HTR-8/SVneo (cell line): ENCODE measurements at regions not wholly inside any gene's neighbourhood (a gene's known extent, or its start where the extent isn't known, plus 50 kb on each side); places are given as distances from the start of the nearest gene placed in this dataset.

Experiments
- DNase-seq: peaks from one replicate; pipeline ENCODE4 v3.0.0; 2011; ENCODE audit warnings: low spot score, mixed read lengths; ENCODE audit not compliant: insufficient read length
- FAIRE-seq: peaks from 2 replicates; lab custom pipeline; 2011; peaks lifted over from hg19 to GRCh38; lab: Jason Lieb, UNC

GRCh38 chr2:157194097-157194688, 63.3 kb upstream of the GALNT5 start:
- DNase-seq (peak; percentile 33), FAIRE-seq (no peak)

DNA sequence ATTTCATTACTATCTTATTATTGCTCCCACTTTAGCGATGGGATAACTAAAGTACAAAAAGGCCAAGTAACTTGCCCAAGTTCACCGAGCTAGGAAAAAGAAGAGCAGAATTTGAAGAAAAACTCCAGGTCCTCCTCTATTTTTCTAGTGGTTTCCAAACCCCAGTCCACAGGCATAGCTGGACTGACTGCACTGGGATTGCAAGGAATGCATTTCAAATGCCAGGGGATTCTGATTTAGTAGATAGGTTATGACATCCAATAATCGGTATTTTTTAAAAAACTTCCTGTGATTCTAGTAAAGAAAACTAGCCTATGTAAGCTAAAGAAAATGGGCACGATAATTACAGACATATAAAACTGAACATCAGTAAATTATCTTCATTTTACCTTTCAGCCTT, 62.7 kb upstream of the GALNT5 start:
- FAIRE-seq (no peak), DNase-seq (no peak)

- no peak for FAIRE-seq
Observed at GRCh38 chr2:157196956-157197355, 60.5 kb upstream of the GALNT5 start.

DNA sequence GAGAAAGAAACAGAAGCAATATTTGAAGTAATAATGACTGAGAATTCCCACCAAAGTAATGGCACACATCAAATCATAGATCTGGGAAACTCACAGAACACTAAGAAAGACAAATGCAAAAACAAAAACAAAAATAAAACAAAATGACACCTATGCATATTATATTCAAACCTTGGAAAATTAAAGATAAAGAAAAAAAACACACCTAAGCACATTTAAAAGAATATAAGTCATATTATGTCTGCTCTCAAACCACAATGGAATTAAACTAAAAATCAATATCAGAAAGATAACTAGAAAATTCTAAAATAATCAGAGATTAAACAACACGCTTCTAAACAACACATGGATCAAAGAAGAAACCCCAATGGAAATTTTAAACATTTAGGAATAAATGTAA, 59.7 kb upstream of the GALNT5 start:
- no peak for DNase-seq
- FAIRE-seq: no peak

More at GRCh38 chr2:157196956-157197355, 60.5 kb upstream of the GALNT5 start:
- DNase-seq: no peak

GRCh38 chr2:157203651-157204050, 53.9 kb upstream of the GALNT5 start:
- no peak for DNase-seq
- FAIRE-seq: no peak

DNA sequence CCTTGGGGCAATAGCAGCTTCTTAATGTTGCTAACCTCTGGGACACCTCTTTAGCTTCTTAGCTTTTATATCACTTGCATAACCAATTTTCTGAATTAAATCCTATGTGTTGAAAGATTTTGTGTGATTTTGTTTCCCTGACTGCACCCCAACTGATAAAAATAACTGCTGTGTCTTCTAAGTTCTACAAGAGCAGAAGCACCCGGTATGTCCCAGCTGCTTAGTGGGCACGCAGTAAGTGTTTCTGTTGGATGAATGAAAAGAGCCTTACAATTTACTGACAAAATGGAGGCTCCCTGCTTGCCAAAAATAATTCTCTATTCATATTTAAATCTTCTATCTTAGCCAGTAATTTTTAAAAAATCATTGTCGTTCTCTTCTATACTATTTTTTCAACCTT, 53.1 kb upstream of the GALNT5 start:
- no peak for DNase-seq
- no peak for FAIRE-seq

GRCh38 chr2:157206916-157207315, 50.6 kb upstream of the GALNT5 start:
- DNase-seq (no peak), FAIRE-seq (no peak)
